Activated CD4-positive, alpha-beta memory T cell treated with anti-CD3 and anti-CD28 coated beads, Interleukin-2, amount 10 ng/mL, durations not matched to agents 7 days and 5 days (primary cell): ENCODE measurements at regions not wholly inside any gene's neighbourhood (a gene's known extent, or its start where the extent isn't known, plus 50 kb on each side); places are given as distances from the start of the nearest gene placed in this dataset.

ENCODE experiments used
- CTCF ChIA-PET: fragments of 350-600 bp; sonication (Branson Sonifier 250); formaldehyde crosslinking; loops from one replicate; lab custom pipeline; 2021; ENCODE audit warnings: antibody characterized with exemption, inconsistent platforms; lab: Charles Lee
- POLR2A ChIA-PET: fragments of 350-600 bp; sonication (Branson Sonifier 250); formaldehyde crosslinking; loops from one replicate; lab custom pipeline; 2021; ENCODE audit warnings: antibody characterized with exemption; lab: Charles Lee
- DNase-seq: peaks from one replicate; pipeline ENCODE4 v3.0.0-alpha.2; 2020
- H3K27ac Mint-ChIP-seq: one replicate; pipeline ENCODE4 v1.8.0; 2021; ENCODE audit warnings: mild to moderate bottlenecking, mixed read lengths
- H3K27me3 Mint-ChIP-seq: one replicate; pipeline ENCODE4 v1.8.0; 2021; ENCODE audit warnings: mixed read lengths
- H3K36me3 Mint-ChIP-seq: one replicate; pipeline ENCODE4 v1.8.0; 2021; ENCODE audit warnings: low read depth, mixed read lengths
- H3K4me1 Mint-ChIP-seq: one replicate; pipeline ENCODE4 v1.8.0; 2021; ENCODE audit warnings: mixed read lengths
- H3K4me3 Mint-ChIP-seq: one replicate; pipeline ENCODE4 v1.8.0; 2021; ENCODE audit warnings: mild to moderate bottlenecking, mixed read lengths
- H3K9me3 Mint-ChIP-seq: one replicate; pipeline ENCODE4 v1.8.0; 2021; ENCODE audit warnings: mixed read lengths

DNA sequence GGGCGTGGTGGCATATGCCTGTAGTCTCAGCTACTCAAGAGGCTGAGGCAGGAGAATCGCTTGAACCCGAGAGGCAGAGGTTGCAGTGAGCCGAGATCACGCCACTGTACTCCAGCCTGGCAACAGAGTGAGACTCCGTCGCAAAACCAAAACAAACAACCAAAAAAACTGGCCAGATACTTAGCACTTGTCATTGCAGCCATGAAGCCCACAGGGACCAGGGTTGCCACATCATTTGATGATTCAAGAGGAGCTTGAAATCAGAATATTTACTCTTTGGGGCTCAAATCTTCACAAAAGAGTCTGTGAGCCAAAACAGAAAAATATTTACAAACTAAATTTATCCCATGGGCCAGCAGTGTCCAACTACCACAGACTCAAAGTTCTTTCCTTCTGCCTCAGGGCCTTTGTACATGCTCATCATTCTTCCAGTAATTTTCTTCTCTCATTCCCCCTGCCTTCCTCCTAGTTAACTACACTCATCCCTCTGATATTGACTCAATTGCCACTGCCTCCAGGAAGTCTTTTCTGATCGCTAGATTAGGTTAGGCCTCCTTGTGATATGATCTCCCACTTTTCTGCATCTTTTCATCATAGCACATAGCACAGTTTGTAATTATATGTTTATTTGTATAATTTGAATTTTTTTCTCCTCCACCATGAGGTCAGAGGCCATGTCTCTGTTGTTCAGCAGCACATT is 130.8 kb upstream of the PLEKHG7 start:
- peaks cover 12% of the 10 kb centered on the region for H3K4me1 Mint-ChIP-seq
- H3K9me3 Mint-ChIP-seq = peaks cover 4% of the 10 kb centered on the region
- no peak for DNase-seq
- CTCF ChIA-PET = interaction anchor here (1.0 to 4.4 kb wide), 6 partner anchors 69 to 1198 kb away, joined by 3 to 41 read pairs (median 6); partner anchors contain the start of gene BTG1
- no peaks in the 10 kb centered on the region for H3K27me3 Mint-ChIP-seq
- H3K36me3 Mint-ChIP-seq = peaks cover 4% of the 10 kb centered on the region
- H3K27ac Mint-ChIP-seq = no peak overlapping the region
- POLR2A ChIA-PET = interaction anchor here (1.4 kb wide), 1 partner anchor 426 kb away, joined by 6 read pairs; the partner anchor contains the start of gene BTG1
- no peak overlapping the region for H3K4me3 Mint-ChIP-seq

DNA sequence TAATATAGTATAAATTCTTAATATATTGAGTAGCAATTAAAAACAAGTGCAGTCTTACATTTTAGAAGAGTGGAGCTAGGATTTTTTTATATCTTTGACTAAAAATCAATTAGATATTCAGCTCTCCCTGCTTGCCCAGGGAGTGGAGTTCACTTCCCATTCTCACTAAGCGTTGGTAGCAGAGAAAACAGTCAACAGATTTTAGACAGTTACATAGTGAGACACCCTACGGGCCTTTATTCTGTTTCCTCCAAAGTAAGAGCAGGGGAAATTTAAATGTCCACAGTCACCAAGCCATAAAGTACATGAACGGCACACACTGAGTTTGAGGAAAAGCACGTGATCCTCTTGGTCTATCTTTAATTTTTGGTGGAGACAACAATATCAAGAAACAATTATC is 131.6 kb upstream of the PLEKHG7 start:
- no peak for DNase-seq
- H3K9me3 Mint-ChIP-seq = peaks cover 2% of the 10 kb centered on the region
- peaks cover 20% of the 10 kb centered on the region for H3K4me1 Mint-ChIP-seq
- peaks cover 11% of the 10 kb centered on the region for H3K36me3 Mint-ChIP-seq
- CTCF ChIA-PET = interaction anchor here (1.0 to 4.4 kb wide), 8 partner anchors 25 to 1189 kb away, joined by 3 to 41 read pairs (median 6); partner anchors contain the start of gene BTG1
- POLR2A ChIA-PET = interaction anchor here (1.4 kb wide), 1 partner anchor 425 kb away, joined by 6 read pairs; the partner anchor contains the start of gene BTG1
- H3K27ac Mint-ChIP-seq = no peak overlapping the region
- no peaks in the 10 kb centered on the region for H3K27me3 Mint-ChIP-seq
- H3K4me3 Mint-ChIP-seq = no peak overlapping the region

DNA sequence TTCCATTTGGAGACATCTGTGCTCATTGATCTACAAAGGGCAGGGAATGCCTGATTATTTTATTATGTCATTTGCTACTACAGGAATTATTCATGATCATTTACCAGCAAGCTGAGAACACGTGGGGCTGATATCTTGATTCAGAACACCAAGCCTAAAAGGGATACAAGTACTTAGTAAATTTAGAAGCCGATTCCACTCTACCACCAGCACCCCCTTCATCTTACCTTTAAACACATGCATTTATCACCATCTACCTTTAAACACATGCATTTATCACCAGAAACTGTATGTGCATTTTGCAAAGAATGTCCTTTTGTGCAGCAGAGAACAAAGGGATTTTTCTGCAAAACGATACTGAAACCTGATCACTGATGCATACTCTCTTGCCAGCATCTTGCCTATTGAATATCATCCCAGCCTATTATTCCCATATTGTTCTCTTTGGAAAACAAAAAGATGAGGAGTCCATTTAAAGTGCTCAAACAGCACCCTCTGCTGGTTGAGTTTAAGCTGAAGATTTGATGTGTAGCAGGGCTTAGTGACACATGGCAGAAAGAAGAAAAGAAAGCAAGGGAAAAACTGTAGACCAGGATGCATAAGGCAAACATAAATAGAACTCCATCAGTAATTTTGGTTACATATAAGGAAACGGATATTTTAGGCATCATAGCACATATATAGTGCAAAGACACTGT is 132.6 kb upstream of the PLEKHG7 start:
- Mint-ChIP-seq H3K27me3 (no peaks in the 10 kb centered on the region), H3K9me3 (peaks cover 4% of the 10 kb centered on the region), H3K36me3 (peaks cover 19% of the 10 kb centered on the region), H3K4me3 (no peak overlapping the region), H3K27ac (no peak overlapping the region), H3K4me1 (peaks cover 22% of the 10 kb centered on the region)
- peak; percentile 39 for DNase-seq
- CTCF ChIA-PET = interaction anchor here (0.6 to 4.4 kb wide), 19 partner anchors 13 to 1188 kb away, joined by 3 to 41 read pairs (median 4); partner anchors contain the start of gene BTG1
- POLR2A ChIA-PET = interaction anchor here (0.6 to 2.9 kb wide), 8 partner anchors 13 to 436 kb away, joined by 3 to 50 read pairs (median 6); partner anchors contain the start of gene BTG1

DNA sequence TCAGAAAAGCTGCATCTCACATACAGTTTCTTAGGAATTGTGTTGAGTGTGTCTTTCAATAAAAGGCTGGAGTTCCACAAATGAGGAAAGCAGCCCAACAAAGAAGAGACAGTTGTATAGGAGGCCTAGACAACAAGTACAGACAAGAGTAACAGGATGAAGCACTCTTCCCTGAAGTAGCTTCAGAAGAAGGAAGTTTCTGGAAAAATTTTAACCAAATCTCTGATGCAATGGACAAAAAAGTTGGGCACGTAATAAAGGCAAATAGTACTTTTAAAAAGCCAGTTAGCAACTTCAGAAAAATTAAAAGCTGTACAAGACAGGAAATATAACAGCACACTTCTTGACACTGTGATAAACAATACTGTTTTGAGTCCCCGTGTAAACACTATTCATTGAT is 134.1 kb upstream of the PLEKHG7 start:
- no peak overlapping the region for H3K27ac Mint-ChIP-seq
- CTCF ChIA-PET = interaction anchor here (1.1 to 4.4 kb wide), 9 partner anchors 12 to 435 kb away, joined by 3 to 41 read pairs (median 5); partner anchors contain the start of gene BTG1
- DNase-seq = no peak
- no peaks in the 10 kb centered on the region for H3K27me3 Mint-ChIP-seq
- H3K4me1 Mint-ChIP-seq = peaks cover 24% of the 10 kb centered on the region
- POLR2A ChIA-PET = interaction anchor here (0.9 to 2.9 kb wide), 7 partner anchors 12 to 538 kb away, joined by 3 to 50 read pairs (median 4); partner anchors contain the start of gene BTG1
- peaks cover 10% of the 10 kb centered on the region for H3K9me3 Mint-ChIP-seq
- peaks cover 27% of the 10 kb centered on the region for H3K36me3 Mint-ChIP-seq
- H3K4me3 Mint-ChIP-seq = no peak overlapping the region

DNA sequence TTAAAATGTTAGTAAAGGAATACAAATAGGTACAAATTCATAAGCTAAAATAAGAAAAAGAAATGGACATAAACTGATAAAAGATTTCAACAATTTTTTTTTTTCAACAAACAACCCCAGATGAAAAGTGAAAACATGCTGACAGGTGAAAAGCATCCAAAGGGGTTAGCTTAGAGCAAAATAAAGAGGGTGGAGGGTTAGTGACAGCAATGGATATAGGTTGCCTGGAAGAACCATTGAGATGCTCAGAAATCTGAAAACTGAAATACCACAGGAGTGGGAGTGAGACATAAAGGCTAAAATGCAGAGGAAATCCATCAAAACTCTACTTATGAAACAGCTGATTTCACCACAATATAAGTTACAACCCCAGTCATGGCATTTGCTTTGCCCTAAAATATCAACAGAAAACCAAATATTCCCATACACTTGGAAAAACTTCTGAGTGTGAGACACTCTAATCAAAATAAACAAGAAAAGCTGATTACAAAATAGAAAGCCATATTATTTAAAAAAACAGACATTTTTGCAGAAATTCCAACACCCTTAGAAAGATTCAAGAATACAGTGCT is 136.3 kb upstream of the PLEKHG7 start:
- DNase-seq = no peak
- Mint-ChIP-seq H3K27ac (no peak overlapping the region), H3K36me3 (peaks cover 35% of the 10 kb centered on the region), H3K27me3 (no peaks in the 10 kb centered on the region), H3K9me3 (peaks cover 11% of the 10 kb centered on the region), H3K4me3 (no peak overlapping the region), H3K4me1 (peaks cover 30% of the 10 kb centered on the region)
- POLR2A ChIA-PET = interaction anchor here (0.7 to 2.2 kb wide), 5 partner anchors 10 to 421 kb away, joined by 3 to 11 read pairs (median 3); partner anchors contain the start of gene BTG1
- CTCF ChIA-PET = interaction anchor here (0.7 to 1.8 kb wide), 3 partner anchors 10 to 158 kb away, joined by 4 to 5 read pairs (median 4); no protein-coding TSS in a partner anchor

DNA sequence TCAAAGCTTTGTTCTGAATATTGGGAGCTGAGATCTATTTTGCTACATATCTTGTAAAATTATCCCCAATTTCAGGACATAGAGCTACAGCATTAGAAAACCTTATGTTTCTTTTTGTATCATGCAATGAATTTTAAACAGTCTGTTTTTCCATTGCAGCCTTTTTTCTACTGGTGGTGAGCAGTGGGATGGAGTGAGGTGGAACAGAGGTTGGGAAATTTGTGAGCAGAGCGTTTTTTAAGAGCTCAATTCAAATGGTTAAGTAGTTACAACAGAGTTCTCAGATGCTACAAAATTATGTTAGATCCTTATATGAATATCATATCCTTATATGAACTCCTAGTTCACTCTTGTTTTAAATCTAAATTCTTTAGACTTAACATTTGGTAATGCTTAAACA is 139.0 kb upstream of the PLEKHG7 start:
- Mint-ChIP-seq H3K4me3 (no peak overlapping the region), H3K27ac (no peak overlapping the region), H3K9me3 (peaks cover 16% of the 10 kb centered on the region), H3K36me3 (peaks cover 47% of the 10 kb centered on the region), H3K4me1 (peaks cover 44% of the 10 kb centered on the region), H3K27me3 (no peaks in the 10 kb centered on the region)
- ChIA-PET CTCF (interaction anchor here (1.2 to 2.0 kb wide), 5 partner anchors 11 to 1181 kb away, joined by 3 to 5 read pairs (median 3); no protein-coding TSS in a partner anchor), POLR2A (interaction anchor here (1.1 to 2.0 kb wide), 2 partner anchors 165 to 418 kb away, joined by 3 to 9 read pairs; partner anchors contain the start of gene BTG1)
- DNase-seq = no peak

DNA sequence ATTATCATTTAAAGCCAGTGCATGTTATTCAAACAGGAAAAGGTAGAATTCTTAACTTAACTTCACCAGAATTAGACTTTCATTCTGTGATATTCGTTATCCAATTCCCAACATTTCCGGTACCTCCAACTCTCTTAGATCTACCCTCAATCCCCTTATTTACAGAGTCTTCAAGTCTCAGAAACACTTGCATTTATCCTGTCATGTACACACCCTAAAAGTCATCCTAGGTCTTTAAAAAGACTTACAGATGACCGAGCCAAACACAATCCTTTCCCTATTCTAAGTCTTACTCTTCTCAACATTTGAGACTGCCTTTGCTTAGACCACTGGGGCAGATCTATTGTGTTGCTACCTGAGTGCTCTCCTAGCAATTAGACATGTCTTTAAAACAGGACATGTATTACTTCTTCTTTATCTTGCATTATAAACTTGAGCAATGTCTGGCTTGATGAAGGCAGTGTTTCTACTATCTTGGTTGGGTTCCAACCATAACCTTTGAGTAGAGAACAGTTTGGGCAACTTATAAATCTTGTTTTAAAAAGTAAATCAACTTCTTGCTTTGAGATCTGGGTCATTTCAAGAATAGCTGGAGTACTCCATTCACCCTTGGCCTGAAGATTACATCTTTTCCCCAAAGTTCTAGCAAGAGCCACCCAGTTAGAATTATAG is 140.6 kb upstream of the PLEKHG7 start:
- POLR2A ChIA-PET = interaction anchor here (2.0 kb wide), 1 partner anchor 416 kb away, joined by 9 read pairs; the partner anchor contains the start of gene BTG1
- Mint-ChIP-seq H3K36me3 (peaks cover 46% of the 10 kb centered on the region), H3K27ac (no peak overlapping the region), H3K9me3 (peaks cover 14% of the 10 kb centered on the region), H3K4me3 (no peak overlapping the region), H3K27me3 (no peaks in the 10 kb centered on the region), H3K4me1 (peaks cover 47% of the 10 kb centered on the region)
- DNase-seq = no peak
- CTCF ChIA-PET = interaction anchor here (0.7 kb wide), 1 partner anchor 416 kb away, joined by 3 read pairs; the partner anchor contains the start of gene BTG1

DNA sequence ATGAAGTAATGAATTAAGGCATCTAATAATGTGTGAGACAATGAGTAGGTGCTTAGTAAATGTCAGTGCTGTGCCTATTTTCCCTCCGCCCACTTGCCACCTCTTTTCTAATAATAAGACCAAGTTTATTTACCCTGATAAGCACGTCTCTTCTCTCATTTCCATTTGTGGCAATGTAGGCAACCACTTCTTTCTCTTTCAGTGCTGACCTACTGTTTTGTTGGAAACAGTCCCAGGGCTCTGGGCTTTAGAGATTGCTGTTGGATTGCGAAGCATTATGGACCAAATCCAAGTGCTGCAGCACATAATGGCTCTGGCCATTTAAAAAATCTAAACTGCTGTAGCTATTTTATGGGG is 141.3 kb upstream of the PLEKHG7 start:
- Mint-ChIP-seq H3K36me3 (peaks cover 42% of the 10 kb centered on the region), H3K9me3 (peaks cover 14% of the 10 kb centered on the region), H3K4me1 (peaks cover 48% of the 10 kb centered on the region), H3K27me3 (no peaks in the 10 kb centered on the region), H3K4me3 (no peak overlapping the region), H3K27ac (no peak overlapping the region)
- ChIA-PET POLR2A (no interaction called here), CTCF (no interaction called here)
- DNase-seq = no peak

DNA sequence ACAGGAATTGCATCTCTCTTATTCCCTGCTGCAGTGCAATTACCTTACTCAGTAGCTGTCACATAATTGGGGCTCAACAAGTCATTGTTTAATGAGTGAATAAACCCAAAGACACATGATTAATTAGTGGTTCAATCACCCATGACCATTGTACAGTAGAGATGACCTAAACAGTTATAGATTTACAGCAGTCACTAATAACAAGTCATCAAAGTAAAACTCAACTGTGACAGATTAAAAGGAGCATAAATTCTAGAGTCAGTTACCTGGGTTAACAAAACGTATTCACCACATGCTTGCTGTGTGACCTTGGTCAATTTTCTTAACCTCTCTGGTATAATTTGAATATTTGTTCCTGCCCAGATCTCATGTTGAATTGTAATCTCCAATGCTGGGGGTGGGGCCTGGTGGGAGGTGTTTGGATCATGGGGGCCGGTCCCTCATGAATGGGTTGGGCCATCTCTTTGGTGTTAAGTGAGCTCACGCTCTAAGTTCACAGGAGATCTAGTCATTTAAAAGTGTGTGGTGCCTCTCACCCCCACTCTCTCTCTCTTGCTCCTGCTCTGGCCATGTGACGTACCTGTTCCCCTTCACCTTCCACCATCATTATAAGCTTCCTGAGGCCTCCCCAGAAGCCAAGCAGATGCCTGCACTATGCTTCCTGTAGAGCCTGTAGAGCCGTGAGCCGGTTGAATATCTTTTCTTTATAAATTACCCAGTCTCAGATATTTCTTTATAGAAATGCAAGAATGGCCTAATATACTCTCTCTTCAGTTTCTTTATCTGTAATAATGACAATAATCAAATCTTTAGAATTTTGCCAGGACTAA is 141.9 kb upstream of the PLEKHG7 start:
- POLR2A ChIA-PET = no interaction called here

DNA sequence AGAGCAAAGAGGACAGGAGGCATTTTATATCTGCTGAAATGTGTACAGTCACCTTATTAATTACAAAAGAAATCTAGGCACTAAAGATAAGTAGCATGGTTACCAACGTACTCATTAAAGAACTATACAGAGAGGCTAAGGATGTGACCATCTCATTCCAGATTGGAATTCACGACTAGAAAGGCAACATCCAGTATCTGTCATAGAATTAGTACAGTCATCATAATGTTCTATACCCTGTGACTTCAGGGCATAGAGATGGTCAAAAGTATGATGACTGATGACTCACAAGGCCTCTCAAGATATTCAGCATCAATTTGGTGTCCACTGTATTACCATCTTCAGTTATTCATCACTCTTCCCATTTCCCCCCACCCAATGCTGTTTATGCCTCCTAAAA is 144.0 kb upstream of the PLEKHG7 start:
- no peaks in the 10 kb centered on the region for H3K27me3 Mint-ChIP-seq
- ChIA-PET CTCF (interaction anchor here (2.6 kb wide), 1 partner anchor 55 kb away, joined by 11 read pairs; no protein-coding TSS in a partner anchor), POLR2A (interaction anchor here (3.0 to 3.6 kb wide), 3 partner anchors 18 to 414 kb away, joined by 16 to 40 read pairs (median 17); partner anchors contain the start of gene BTG1)
- H3K4me1 Mint-ChIP-seq = peaks cover 61% of the 10 kb centered on the region
- DNase-seq = no peak
- peak overlapping the region; percentile 47 for H3K27ac Mint-ChIP-seq
- peaks cover 6% of the 10 kb centered on the region for H3K9me3 Mint-ChIP-seq
- peaks cover 30% of the 10 kb centered on the region for H3K36me3 Mint-ChIP-seq
- peak overlapping the region; percentile 37 for H3K4me3 Mint-ChIP-seq

More for the DNA sequence above, 141.9 kb upstream of the PLEKHG7 start:
- Mint-ChIP-seq H3K27me3 (no peaks in the 10 kb centered on the region), H3K9me3 (peaks cover 14% of the 10 kb centered on the region), H3K4me3 (no peak overlapping the region), H3K4me1 (peaks cover 51% of the 10 kb centered on the region), H3K36me3 (peaks cover 39% of the 10 kb centered on the region), H3K27ac (peak overlapping the region; percentile 5)
- DNase-seq = no peak
- CTCF ChIA-PET = no interaction called here

DNA sequence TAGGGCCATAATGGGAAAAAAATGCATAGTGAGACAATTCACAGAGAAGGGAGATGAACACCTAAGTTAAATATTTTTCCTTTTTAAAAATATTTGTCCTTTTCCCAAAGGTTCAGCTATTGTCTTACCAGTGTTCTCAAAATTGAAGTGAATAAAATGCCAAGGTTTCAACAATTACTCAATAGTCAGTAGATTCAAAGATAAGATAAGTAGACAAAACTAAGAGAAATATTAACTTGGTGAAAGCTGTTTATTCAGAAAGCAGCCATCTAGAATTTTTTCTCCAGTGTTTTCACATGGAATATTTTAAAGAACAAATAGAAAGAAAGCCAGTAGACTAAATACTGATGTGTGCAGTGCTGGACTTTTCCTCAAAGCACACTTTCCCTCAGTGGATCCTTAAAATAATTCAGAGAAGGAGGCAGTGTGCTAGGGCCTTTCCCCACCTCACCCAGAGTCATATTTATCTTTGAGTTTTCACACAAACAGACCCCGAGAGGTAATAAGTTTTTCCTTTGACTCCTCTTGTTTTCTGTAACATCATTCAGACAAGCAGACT is 144.5 kb upstream of the PLEKHG7 start:
- Mint-ChIP-seq H3K27ac (peak overlapping the region; percentile 47), H3K4me1 (peaks cover 61% of the 10 kb centered on the region), H3K9me3 (peaks cover 6% of the 10 kb centered on the region), H3K27me3 (no peaks in the 10 kb centered on the region), H3K4me3 (peak overlapping the region; percentile 37), H3K36me3 (peaks cover 30% of the 10 kb centered on the region)
- no peak for DNase-seq
- ChIA-PET CTCF (interaction anchor here (2.6 kb wide), 1 partner anchor 55 kb away, joined by 11 read pairs; no protein-coding TSS in a partner anchor), POLR2A (interaction anchor here (1.1 to 3.6 kb wide), 6 partner anchors 18 to 1543 kb away, joined by 4 to 40 read pairs (median 15); partner anchors contain the start of gene BTG1)
